Lower lobe of right lung (tissue), 2 donors: ENCODE measurements at regions not wholly inside any gene's neighbourhood (a gene's known extent, or its start where the extent isn't known, plus 50 kb on each side); places are given as distances from the start of the nearest gene placed in this dataset.

Experiments
- ATAC-seq, 2 donors: fragments of 200-7000 bp; cut with Tn5 transposase; one replicate each; pipeline ENCODE4 v1.9.1; 2020 to 2022; ENCODE audit warnings: mild to moderate bottlenecking in 2 of 2, moderate library complexity in 2 of 2
- DNase-seq: peaks from one replicate; pipeline ENCODE4 v3.0.0-alpha.2; 2020
- H3K27ac ChIP-seq: fragments of 200-600 bp; one replicate; pipeline ENCODE4 v1.8.0; 2022
- H3K27me3 ChIP-seq: fragments of 200-600 bp; one replicate; pipeline ENCODE4 v1.8.0; 2022; ENCODE audit warnings: low read depth
- H3K36me3 ChIP-seq: fragments of 200-600 bp; one replicate; pipeline ENCODE4 v1.8.0; 2022; ENCODE audit warnings: mild to moderate bottlenecking
- H3K4me1 ChIP-seq: fragments of 200-600 bp; one replicate; pipeline ENCODE4 v1.8.0; 2022
- H3K4me3 ChIP-seq: fragments of 200-600 bp; one replicate; pipeline ENCODE4 v1.8.0; 2022; ENCODE audit warnings: mild to moderate bottlenecking
- H3K9me3 ChIP-seq: fragments of 200-600 bp; one replicate; pipeline ENCODE4 v1.8.0; 2022
- CTCF ChIP-seq: fragments of 200-600 bp; IDR thresholded peaks from one replicate; pipeline ENCODE4 v1.8.0; 2022; ENCODE audit warnings: antibody characterized with exemption, mild to moderate bottlenecking
- intact Hi-C: fragments of 100-400 bp; cut with DNase I; formaldehyde crosslinking; loops from one replicate; pipeline ENCODE4 v1.11.0; 2022
- donor health status: DM: no; HTN: yes; CAD: no; lungs with severe emphysema.

GRCh38 chr11:71103266-71103665, 149.1 kb downstream of the SHANK2 start:
- Histone ChIP-seq H3K27me3 (no peaks in the 10 kb centered on the region), H3K4me1 (no peaks in the 10 kb centered on the region), H3K36me3 (no peaks in the 10 kb centered on the region), H3K9me3 (no peaks in the 10 kb centered on the region), H3K4me3 (no peak overlapping the region), H3K27ac (no peak overlapping the region)
- no peak for DNase-seq
- no peak for TF ChIP-seq CTCF
- intact Hi-C loops = no loop called here
- no peak for ATAC-seq

- Histone ChIP-seq H3K27me3 (no peaks in the 10 kb centered on the region), H3K4me1 (no peaks in the 10 kb centered on the region), H3K27ac (no peak overlapping the region), H3K36me3 (no peaks in the 10 kb centered on the region), H3K4me3 (no peak overlapping the region), H3K9me3 (no peaks in the 10 kb centered on the region)
- ATAC-seq = no peak
- intact Hi-C loops = no loop called here
- TF ChIP-seq CTCF = no peak
- DNase-seq = no peak
Measured at GRCh38 chr11:71102251-71102995, 150.0 kb downstream of the SHANK2 start.

GRCh38 chr11:71101606-71102005, 150.8 kb downstream of the SHANK2 start:
- no peak overlapping the region for H3K27ac ChIP-seq
- no peaks in the 10 kb centered on the region for H3K4me1 ChIP-seq
- no peaks in the 10 kb centered on the region for H3K9me3 ChIP-seq
- no peak overlapping the region for H3K4me3 ChIP-seq
- H3K36me3 ChIP-seq = no peaks in the 10 kb centered on the region
- no peak for TF ChIP-seq CTCF
- ATAC-seq = no peak
- H3K27me3 ChIP-seq = no peaks in the 10 kb centered on the region
- DNase-seq = no peak
- intact Hi-C loops = no loop called here

GRCh38 chr11:71101046-71101445, 151.3 kb downstream of the SHANK2 start:
- Histone ChIP-seq H3K4me3 (no peak overlapping the region), H3K36me3 (no peaks in the 10 kb centered on the region), H3K27ac (no peak overlapping the region), H3K27me3 (no peaks in the 10 kb centered on the region), H3K9me3 (no peaks in the 10 kb centered on the region), H3K4me1 (no peaks in the 10 kb centered on the region)
- no peak for ATAC-seq
- intact Hi-C loops = no loop called here
- no peak for DNase-seq
- no peak for TF ChIP-seq CTCF

GRCh38 chr11:71098776-71099175, 153.6 kb downstream of the SHANK2 start:
- Histone ChIP-seq H3K4me3 (no peak overlapping the region), H3K27me3 (no peaks in the 10 kb centered on the region), H3K36me3 (no peaks in the 10 kb centered on the region), H3K4me1 (no peaks in the 10 kb centered on the region), H3K27ac (no peak overlapping the region), H3K9me3 (no peaks in the 10 kb centered on the region)
- TF ChIP-seq CTCF = no peak
- ATAC-seq = no peak
- intact Hi-C loops = no loop called here
- DNase-seq = no peak
